ENCODE measurements at regions not wholly inside any gene's neighbourhood (a gene's known extent, or its start where the extent isn't known, plus 50 kb on each side); places are given as distances from the start of the nearest gene placed in this dataset.
"Not testable (repeated sequence)": the region's sequence is repeated elsewhere in the genome, so short reads cannot be mapped to it uniquely, and the experiment has no call there.

- DNase-seq (ENCODE audit: low spot score), result not testable (repeated sequence)
These were observed 115.9 kb upstream of the MYCN start for GRCh38 chr2:15824467-15824866.

DNA sequence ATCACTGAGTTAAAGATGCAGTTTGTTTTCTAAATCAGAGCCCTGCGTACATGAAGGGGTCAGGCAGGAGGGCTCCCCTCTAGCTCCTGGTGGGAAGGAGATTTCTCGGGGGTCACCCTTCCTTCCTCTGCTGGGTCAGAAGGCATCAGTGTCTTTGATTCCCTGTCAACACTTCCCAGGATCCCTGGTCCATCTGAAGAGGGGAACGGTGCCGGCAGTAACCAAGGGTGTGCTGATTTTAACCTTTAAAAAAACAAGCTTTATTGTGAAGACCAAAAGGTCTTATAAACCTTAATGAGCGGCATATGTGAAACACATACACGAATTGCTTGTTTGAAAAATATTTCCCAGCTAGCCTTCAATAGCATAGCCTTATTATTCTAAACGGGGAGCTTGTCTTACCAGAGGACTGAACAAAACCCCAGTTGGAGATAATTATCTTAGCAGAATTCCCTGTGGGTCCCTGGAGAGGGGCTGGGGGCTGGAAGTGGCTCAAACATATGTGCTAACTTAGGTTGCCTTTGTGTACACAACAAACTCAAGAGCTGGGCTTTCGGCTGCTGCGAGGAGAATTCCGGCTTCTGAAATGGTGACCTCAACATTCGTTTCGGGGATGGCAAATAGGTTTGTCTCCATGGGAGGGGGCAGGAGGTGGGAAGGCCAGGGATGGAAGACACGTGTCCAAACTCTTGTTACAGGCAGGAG lies 114.9 kb upstream of the MYCN start:
- no peak for DNase-seq (ENCODE audit: low spot score)

DNA sequence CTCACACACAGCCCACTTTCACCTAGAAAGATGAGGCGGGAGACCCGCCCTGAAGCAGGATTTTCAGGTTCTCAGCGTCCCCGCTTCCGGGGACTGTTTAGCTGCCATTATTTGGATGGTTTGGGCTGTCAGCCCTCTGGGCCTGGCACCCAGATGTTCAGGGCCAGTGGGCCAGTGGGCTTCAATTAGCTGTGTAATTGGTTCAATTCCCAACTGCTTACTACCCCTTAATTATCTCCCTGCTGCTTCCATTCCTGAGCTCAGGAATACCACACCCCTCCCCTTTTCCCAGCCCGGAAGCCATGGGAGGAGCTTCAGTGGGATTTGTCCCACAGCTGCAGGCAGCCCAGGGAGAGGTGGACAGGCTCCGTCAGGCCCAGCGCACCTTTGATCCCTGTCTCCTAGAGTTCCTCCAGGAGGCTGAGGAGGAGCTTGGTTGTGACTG lies 114.1 kb upstream of the MYCN start:
- peak; percentile 67 for DNase-seq (ENCODE audit: low spot score)

DNA sequence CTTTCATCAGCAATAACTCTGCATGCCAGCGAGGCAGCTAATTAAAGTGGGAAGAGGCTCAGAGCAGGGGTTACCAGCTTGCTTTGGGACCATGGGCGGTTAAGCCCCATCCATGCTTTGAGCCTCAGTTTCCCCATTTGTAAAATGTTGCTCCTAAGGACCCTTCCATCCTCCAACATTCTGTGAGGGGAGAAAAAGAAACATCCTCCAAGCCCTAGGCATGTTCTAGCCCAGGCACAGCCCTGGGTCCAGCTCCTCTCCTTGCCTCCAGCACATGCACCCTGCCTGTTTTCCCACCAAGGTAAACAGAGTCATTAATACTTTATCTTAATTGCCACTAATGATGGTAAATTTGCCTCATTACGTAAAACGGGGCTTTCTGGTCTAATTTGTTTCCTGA lies 113.3 kb upstream of the MYCN start:
- no peak for DNase-seq (ENCODE audit: low spot score)

GRCh38 chr2:15828576-15828975 lies 111.8 kb upstream of the MYCN start:
- DNase-seq (ENCODE audit: low spot score), result no peak

DNA sequence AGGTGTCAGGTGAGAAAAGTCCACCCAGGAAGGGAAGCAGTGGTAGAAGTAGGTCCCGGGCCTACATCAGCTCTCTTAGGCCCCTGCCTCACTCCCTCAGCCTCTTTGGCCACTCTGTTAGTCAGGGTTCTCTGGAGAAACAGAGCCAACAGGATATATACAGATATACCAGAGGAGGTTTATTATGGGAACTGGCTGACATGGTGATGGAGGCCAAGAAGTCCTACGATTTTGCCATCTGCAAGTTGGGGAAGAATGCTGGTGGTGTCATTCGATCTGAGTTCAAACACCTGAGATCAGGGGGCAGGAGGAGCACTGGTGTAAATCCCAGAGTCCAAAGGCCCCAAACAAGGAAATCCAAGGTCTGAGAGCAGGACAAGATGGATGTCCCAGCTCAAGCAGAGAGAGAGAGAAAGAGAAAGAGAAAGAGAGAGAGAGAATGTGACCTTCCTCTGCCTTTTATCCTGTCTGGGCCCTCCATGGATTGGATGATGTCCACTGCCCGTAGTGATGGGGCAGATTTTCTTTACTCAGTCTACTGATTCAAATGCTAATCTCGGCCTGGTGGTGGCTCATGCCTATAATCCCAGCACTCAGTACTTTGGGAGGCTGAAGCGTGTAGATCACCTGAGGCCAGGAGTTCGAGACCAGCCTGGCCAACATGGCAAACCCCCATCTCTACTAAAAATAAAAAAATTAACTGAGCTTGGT lies 111.1 kb upstream of the MYCN start:
- no peak for DNase-seq (ENCODE audit: low spot score)

- no peak for DNase-seq (ENCODE audit: low spot score)
These were observed 110.4 kb upstream of the MYCN start for GRCh38 chr2:15829985-15830384.

DNA sequence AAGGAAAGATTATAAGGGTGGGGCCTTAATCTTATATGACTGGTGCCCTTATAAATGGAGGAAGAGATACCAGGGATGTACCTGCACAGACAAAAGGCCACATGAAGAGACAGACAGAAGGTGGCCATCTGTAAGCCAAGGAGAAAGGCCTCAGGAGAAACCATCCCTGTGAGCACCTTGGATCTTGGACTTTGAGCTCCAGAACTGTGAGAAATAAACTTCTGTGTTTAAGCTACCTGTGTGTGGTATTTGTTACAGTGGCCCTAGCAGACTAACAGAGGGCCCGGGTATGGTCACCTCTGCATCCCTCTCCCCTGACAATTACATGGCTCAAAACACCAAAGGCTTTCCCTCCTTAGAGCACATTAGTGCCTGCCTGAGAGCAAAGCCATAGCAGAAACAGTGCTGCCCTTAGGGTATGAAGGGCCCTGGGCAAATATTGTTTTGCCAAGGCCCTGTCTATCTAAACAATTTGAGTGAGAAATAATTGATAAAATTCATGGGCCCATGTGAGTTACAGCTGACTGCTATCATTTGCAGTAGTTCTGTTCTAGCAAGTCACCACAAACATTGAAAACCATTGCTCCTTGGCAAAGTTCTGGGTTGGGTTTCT lies 109.3 kb upstream of the MYCN start:
- DNase-seq (ENCODE audit: low spot score), result no peak

DNA sequence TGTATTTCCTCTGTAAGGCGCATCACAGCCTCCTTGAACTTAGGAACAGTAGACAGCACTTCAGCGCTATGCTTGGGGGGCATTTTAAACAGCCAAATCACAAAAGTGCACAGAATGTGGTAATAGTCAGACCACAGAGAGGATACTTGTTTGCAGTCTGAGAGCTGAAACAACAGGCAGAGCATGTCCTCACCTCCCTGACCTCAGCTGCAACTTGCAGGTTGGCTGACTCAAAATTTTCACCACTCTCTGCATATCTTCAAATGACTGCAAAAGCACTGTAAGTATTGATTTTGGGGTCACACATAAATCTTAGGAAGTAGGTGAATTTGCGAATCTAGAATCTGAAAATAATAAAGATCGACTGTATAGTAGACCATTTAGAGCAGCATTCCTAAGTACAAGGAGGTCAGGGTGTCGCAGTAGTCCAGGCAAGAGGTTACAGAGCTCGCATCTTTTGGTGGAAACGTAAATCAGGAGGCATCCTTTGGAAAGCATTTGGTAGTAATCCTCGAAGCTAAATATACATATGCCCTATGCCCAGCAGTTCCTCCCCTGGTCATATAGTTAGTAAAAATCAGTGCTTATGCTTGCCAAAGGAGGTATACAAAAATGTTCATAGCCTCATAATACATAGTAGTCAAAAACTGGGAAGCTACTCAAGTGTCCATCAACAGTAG lies 108.2 kb upstream of the MYCN start:
- no peak for DNase-seq (ENCODE audit: low spot score)

GRCh38 chr2:15832849-15833680 lies 107.3 kb upstream of the MYCN start:
- no peak for DNase-seq (ENCODE audit: low spot score)

GRCh38 chr2:15833731-15834130 lies 106.6 kb upstream of the MYCN start:
- no peak for DNase-seq (ENCODE audit: low spot score)

GRCh38 chr2:15834381-15835031 lies 105.8 kb upstream of the MYCN start:
- DNase-seq (ENCODE audit: low spot score), result no peak

GRCh38 chr2:15835991-15836688 lies 104.2 kb upstream of the MYCN start:
- no peak for DNase-seq (ENCODE audit: low spot score)

DNA sequence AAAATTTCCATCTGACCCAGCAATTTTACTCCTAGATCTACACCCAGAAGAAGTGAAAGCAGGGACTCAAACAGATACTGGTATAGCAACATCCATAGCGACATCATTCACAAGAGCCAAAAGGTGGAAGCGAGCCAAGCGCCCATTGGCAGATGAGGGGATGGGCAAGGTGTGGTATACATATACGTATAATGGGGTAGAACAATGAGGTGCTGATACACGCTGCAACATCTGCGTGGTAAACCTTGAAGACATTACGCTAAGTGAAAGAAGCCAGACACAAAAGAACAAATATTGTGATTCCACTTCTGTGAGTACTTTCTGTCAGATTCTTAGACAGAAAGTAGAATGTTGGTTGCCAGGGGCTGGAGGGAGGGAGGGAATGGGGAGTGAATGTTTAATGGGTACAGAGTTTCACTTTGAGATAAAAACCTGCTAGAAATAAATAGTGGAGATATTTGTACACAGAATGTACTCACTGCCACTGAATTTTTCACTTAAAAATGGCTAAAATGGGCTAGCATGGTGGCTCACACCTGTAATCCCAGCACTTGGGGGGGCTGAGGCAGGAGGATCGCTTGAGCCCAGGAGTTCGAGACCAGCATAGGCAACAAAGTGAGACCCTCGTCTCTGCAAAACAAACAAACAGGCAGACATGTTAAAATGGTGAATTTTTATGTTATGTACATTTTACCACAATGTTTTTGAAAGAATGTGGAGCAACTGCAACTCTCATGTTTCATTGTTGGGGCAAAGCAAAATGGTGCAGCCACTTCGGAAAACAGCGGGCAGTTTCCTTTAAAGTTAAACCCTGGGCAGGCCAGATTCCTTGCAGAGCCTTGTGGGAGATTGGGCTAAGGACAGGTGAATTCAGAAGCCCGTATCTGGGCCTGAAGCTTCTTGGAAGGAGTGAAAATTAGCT lies 103.4 kb upstream of the MYCN start:
- no peak for DNase-seq (ENCODE audit: low spot score)

DNA sequence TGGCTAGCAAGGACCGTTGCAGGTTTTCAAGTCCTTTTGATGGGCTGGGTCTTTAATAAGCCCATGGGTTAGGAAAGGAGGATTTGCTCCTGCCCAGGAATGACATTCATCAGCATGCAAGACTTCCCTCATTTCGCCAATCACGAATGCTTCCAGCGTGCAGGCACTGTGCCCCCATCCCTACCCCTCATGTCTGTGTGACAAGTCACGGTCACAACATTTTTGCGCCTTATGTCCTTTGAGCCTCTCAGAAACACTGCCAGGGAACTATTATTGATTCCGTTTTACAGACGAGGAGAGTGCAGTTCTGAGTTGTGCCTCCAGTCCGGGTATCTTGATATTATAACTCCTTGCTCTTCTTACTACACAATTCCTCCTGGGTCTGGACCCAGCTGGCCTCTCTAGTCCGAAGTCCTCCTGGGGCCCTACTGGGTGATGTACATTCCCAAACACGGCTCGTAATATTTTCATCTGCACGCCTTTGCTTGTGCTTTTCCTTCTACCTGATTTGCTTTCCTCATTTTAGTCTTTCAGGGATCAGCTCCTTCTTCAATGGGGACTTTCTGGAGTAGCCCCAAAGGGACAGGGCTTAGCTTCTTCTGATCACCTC lies 101.8 kb upstream of the MYCN start:
- DNase-seq (ENCODE audit: low spot score), result no peak

DNA sequence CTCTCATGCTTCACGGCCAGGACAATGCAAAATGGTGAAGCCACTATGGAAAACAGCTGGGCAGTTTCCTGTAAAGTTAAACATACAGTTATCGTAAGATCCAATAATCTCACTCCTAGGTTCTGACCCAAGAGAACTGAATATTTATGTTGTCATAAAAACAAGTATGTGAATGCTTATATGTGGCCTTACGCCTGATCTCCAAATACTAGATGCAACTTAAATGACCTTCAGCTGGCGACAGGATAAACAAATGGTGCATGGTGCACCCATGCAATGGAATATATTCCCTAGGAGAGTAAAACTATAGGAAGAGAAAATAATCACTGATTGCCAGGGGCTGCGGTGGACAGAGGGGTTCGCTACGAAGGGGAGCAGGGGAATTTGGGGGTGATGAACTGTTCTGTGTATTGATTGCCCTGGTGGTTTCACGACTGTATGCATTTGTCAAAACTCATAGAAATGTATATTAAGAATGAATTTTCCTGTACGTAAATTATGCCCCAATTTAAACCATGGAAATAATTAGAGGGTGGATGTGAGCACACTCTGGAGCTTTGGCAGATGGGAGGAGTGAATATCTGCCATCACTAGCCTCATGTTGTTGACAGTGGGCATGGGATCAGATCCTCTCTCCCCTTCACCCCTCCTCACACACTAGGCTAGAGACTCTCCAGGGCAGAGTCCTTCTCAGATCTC lies 100.8 kb upstream of the MYCN start:
- DNase-seq (ENCODE audit: low spot score), result no peak

DNA sequence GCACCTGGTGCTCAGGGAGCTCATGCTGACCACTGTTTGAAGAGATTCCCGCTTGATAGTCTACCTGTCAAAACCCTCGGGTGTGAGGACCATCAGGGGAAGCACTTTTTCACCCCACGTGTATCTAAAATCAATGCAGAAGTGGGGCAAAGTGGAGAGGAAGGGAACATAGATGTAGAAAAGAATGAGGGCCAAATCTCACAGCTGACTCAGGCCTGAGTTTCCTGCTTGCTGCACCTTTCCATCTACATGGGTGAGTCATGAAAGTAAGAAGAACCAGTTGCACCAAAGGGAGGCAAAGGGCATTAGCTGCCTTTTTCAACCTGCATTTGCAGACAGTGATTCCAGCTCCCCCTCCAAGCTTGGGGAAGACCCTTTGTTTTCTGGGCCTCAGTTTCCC lies 100.2 kb upstream of the MYCN start:
- no peak for DNase-seq (ENCODE audit: low spot score)

DNA sequence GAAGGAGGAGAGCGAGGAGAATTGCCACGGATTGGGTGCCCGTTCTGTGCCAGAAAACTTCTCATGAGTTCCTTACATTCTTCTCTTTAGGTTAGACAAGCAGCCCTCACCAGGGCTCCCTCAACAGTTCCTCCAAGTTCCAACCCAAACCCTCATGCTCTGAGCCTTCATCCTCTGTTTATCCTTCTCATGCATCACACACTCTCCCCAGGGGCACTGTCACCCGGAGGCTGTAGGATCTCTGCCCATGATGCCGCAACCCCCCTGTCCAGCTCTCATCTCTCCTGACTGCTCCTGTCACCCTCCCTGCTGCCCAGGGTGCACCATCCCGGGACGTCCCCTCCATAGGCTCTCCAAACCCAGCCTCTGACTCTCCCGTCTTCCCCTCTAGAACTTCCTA lies 99.4 kb upstream of the MYCN start:
- no peak for DNase-seq (ENCODE audit: low spot score)

All from HuH-7 (cell line).